Activated CD8-positive, alpha-beta T cell treated with anti-CD3 and anti-CD28 coated beads for 36 hours (primary cell): ENCODE measurements at regions not wholly inside any gene's neighbourhood (a gene's known extent, or its start where the extent isn't known, plus 50 kb on each side); places are given as distances from the start of the nearest gene placed in this dataset.

Source experiments
- ATAC-seq: fragments of 200-7000 bp; cut with Tn5 transposase; one replicate; pipeline ENCODE4 v1.10.0; 2021; ENCODE audit warnings: mild to moderate bottlenecking, moderate library complexity
- CTCF ChIA-PET: fragments of 350-600 bp; sonication (Branson Sonifier 250); formaldehyde crosslinking; loops from one replicate; lab custom pipeline; 2021; ENCODE audit warnings: antibody characterized with exemption; lab: Charles Lee
- POLR2A ChIA-PET: fragments of 350-600 bp; sonication (Branson Sonifier 250); formaldehyde crosslinking; loops from one replicate; lab custom pipeline; 2021; ENCODE audit warnings: antibody characterized with exemption; lab: Charles Lee
- DNase-seq: peaks from one replicate; pipeline ENCODE4 v3.0.0-alpha.2; 2020
- H3K27ac Mint-ChIP-seq: one replicate; pipeline ENCODE4 v1.8.0; 2021; ENCODE audit warnings: mild to moderate bottlenecking, mixed read lengths
- H3K27me3 Mint-ChIP-seq: one replicate; pipeline ENCODE4 v1.8.0; 2021; ENCODE audit warnings: mixed read lengths
- H3K36me3 Mint-ChIP-seq: one replicate; pipeline ENCODE4 v1.8.0; 2021; ENCODE audit warnings: low read depth, mixed read lengths
- H3K4me1 Mint-ChIP-seq: one replicate; pipeline ENCODE4 v1.8.0; 2021; ENCODE audit warnings: low read depth, mixed read lengths
- H3K4me3 Mint-ChIP-seq: one replicate; pipeline ENCODE4 v1.8.0; 2021; ENCODE audit warnings: mild to moderate bottlenecking, moderate library complexity, mixed read lengths
- H3K9me3 Mint-ChIP-seq: one replicate; pipeline ENCODE4 v1.8.0; 2021; ENCODE audit warnings: mixed read lengths
- intact Hi-C: fragments of 100-400 bp; cut with micrococcal nuclease; formaldehyde crosslinking; loops from one replicate; pipeline ENCODE4 v1.10.0; 2022
- TF ChIP-seq, protein P1 (sequence below): fragments of 200-600 bp; IDR thresholded peaks from one replicate; pipeline ENCODE4 v1.8.0; 2022; ENCODE audit warnings: antibody characterized with exemption, mild to moderate bottlenecking

DNA sequence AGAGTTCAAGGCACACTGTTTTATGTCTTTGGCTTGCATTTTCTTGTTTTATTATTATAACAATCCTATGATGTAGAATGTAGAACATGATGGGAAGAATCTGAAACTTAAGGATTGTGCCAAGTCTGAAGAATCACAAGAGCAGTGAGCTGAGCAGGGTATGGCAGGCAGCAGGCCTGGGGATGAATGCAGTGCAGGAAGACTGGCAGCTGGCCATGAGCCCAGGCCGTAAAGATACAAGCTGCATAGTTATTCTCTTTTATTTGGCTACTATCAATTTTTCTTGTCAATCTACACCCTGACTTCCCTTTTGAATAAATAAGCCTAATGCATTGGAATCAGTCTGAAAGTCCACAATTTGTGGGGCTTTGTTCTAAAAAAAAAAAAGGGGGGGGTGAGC is 89.6 kb upstream of the ARPP21 start:
- CTCF ChIA-PET, result no interaction called here
- POLR2A ChIA-PET, result no interaction called here
- H3K4me1 Mint-ChIP-seq, result no peaks in the 10 kb centered on the region
- H3K27ac Mint-ChIP-seq, result no peak overlapping the region
- H3K27me3 Mint-ChIP-seq, result no peaks in the 10 kb centered on the region
- no peak for ATAC-seq
- TF ChIP-seq, protein P1, sequence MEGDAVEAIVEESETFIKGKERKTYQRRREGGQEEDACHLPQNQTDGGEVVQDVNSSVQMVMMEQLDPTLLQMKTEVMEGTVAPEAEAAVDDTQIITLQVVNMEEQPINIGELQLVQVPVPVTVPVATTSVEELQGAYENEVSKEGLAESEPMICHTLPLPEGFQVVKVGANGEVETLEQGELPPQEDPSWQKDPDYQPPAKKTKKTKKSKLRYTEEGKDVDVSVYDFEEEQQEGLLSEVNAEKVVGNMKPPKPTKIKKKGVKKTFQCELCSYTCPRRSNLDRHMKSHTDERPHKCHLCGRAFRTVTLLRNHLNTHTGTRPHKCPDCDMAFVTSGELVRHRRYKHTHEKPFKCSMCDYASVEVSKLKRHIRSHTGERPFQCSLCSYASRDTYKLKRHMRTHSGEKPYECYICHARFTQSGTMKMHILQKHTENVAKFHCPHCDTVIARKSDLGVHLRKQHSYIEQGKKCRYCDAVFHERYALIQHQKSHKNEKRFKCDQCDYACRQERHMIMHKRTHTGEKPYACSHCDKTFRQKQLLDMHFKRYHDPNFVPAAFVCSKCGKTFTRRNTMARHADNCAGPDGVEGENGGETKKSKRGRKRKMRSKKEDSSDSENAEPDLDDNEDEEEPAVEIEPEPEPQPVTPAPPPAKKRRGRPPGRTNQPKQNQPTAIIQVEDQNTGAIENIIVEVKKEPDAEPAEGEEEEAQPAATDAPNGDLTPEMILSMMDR, result no peak
- H3K9me3 Mint-ChIP-seq, result no peaks in the 10 kb centered on the region
- H3K36me3 Mint-ChIP-seq, result no peaks in the 10 kb centered on the region
- intact Hi-C loops, result no loop called here
- DNase-seq, result no peak
- no peak overlapping the region for H3K4me3 Mint-ChIP-seq

DNA sequence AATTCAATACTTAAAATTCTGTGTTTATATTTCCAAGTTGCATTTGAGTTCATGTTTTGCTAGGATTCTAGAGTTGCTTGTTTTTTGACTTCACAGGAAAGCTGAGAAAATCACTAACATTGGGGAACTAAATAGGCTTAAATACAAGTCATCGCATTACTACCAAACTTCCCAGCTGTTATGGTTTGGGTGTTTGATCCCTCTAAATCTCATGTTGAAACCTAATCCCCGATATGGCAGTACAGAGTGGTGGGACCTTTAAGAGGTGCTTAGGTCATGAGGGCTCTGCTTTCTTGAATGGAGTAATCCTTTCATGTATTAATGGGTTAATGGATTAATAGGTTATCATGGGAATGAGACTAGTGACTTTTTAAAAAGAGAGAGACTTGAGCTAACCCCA is 77.2 kb upstream of the ARPP21 start:
- TF ChIP-seq, protein P1, result no peak
- DNase-seq (no peak), ATAC-seq (no peak)
- POLR2A ChIA-PET, result no interaction called here
- intact Hi-C loops, result no loop called here
- Mint-ChIP-seq H3K4me3 (no peak overlapping the region), H3K4me1 (no peaks in the 10 kb centered on the region), H3K9me3 (peaks cover 4% of the 10 kb centered on the region), H3K36me3 (no peaks in the 10 kb centered on the region), H3K27ac (no peak overlapping the region), H3K27me3 (no peaks in the 10 kb centered on the region)
- CTCF ChIA-PET, result no interaction called here

DNA sequence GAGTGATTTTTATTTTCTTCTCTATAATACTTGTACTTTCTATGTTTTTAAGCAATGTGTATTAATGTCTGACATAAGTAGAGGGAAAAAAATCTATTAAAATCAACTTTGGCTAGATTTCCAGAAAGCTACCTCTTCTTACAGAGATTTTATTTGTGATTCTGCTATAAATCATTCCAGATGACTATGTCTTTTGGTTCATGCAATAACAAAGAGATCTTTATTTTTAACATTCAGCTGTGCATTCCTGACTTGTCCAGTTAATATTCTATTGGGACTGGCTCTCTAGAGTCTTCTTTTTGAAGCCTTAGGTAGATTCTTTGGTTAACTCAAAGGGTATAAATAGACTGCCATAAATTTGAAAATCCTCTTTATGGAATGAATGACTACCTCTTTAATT is 74.3 kb upstream of the ARPP21 start:
- Mint-ChIP-seq H3K9me3 (no peaks in the 10 kb centered on the region), H3K27ac (no peak overlapping the region), H3K4me1 (no peaks in the 10 kb centered on the region), H3K36me3 (no peaks in the 10 kb centered on the region), H3K4me3 (no peak overlapping the region), H3K27me3 (no peaks in the 10 kb centered on the region)
- TF ChIP-seq, protein P1, result no peak
- ChIA-PET CTCF (no interaction called here), POLR2A (no interaction called here)
- intact Hi-C loops, result no loop called here
- ATAC-seq, result no peak
- no peak for DNase-seq
